ENCODE measurements at regions not wholly inside any gene's neighbourhood (a gene's known extent, or its start where the extent isn't known, plus 50 kb on each side); places are given as distances from the start of the nearest gene placed in this dataset.

- Histone ChIP-seq H3K36me3 (ENCODE audit: control insufficient read depth, insufficient read depth, low read length) (no peaks in the 10 kb centered on the region), H3K27me3 (ENCODE audit: control insufficient read depth, insufficient read depth, low read length) (no peaks in the 10 kb centered on the region), H3K27ac (ENCODE audit: low read length) (peak overlapping the region; percentile 96), H3K4me1 (ENCODE audit: control insufficient read depth, insufficient read depth, low read length) (peaks cover 49% of the 10 kb centered on the region), H3K4me3 (ENCODE audit: low read depth in 2 of 2, low read length in 2 of 2) (no peak overlapping the region), H3K9me3 (ENCODE audit: control insufficient read depth, insufficient read depth, low read depth, low read length) (no peaks in the 10 kb centered on the region)
- in situ Hi-C loops (cut with HindIII; ENCODE audit: low pct_unique_long_range_greater_than_20kb, low sequenced_read_pairs): no loop called here
- BruUV-seq (replicated peaks): no TSS peak
- ATAC-seq (no peak), DNase-seq (ENCODE audit: low read depth, low spot score) (no peak)
- no peak for TF ChIP-seq POLR2AphosphoS5 (IDR thresholded peaks at IDR 0.05; ENCODE audit: low read depth, low read length)
- no peak for TF ChIP-seq CTCF (IDR thresholded peaks at IDR 0.05)
- no peak for TF ChIP-seq TCF7L2 (IDR thresholded peaks at IDR 0.05; ENCODE audit: low read depth, low read length)
- TF ChIP-seq REST (IDR thresholded peaks at IDR 0.05; ENCODE audit: insufficient read depth in 1 of 2, low read depth in 2 of 2, low read length in 1 of 2): no peak
- no peak for TF ChIP-seq SIN3A (IDR thresholded peaks at IDR 0.05; ENCODE audit: borderline replicate concordance, insufficient read depth, low read depth, low read length)
- ChIA-PET CTCF (interaction anchor here (0.6 kb wide), 1 partner anchor 11 kb away, joined by 3 read pairs; no protein-coding TSS in a partner anchor), POLR2A (no interaction called here)
- intact Hi-C loops (cut with micrococcal nuclease; ENCODE audit: unreplicated experiment): loop anchor here (5.0 kb wide), 1 partner anchor 211 kb away; no protein-coding TSS in a partner anchor
Observed at GRCh38 chr10:21280971-21281572, 244.4 kb downstream of the SKIDA1 start.

- Histone ChIP-seq H3K4me1 (ENCODE audit: control insufficient read depth, insufficient read depth, low read length) (peaks cover 40% of the 10 kb centered on the region), H3K36me3 (ENCODE audit: control insufficient read depth, insufficient read depth, low read length) (no peaks in the 10 kb centered on the region), H3K9me3 (ENCODE audit: control insufficient read depth, insufficient read depth, low read depth, low read length) (no peaks in the 10 kb centered on the region), H3K27ac (ENCODE audit: low read length) (peak overlapping the region; percentile 96), H3K4me3 (ENCODE audit: low read depth in 2 of 2, low read length in 2 of 2) (no peak overlapping the region), H3K27me3 (ENCODE audit: control insufficient read depth, insufficient read depth, low read length) (no peaks in the 10 kb centered on the region)
- CTCF ChIA-PET: interaction anchor here (0.7 kb wide), 2 partner anchors 38 to 529 kb away, joined by 4 to 7 read pairs; no protein-coding TSS in a partner anchor
- intact Hi-C loops (cut with micrococcal nuclease; ENCODE audit: unreplicated experiment): loop anchor here (5.0 kb wide), 1 partner anchor 212 kb away; no protein-coding TSS in a partner anchor
- BruUV-seq (replicated peaks): no TSS peak
- no peak for DNase-seq (ENCODE audit: low read depth, low spot score)
- TF ChIP-seq POLR2AphosphoS5 (IDR thresholded peaks at IDR 0.05; ENCODE audit: low read depth, low read length) (no peak), REST (IDR thresholded peaks at IDR 0.05; ENCODE audit: insufficient read depth in 1 of 2, low read depth in 2 of 2, low read length in 1 of 2) (no peak), CTCF (IDR thresholded peaks at IDR 0.05) (no peak), SIN3A (IDR thresholded peaks at IDR 0.05; ENCODE audit: borderline replicate concordance, insufficient read depth, low read depth, low read length) (no peak), TCF7L2 (IDR thresholded peaks at IDR 0.05; ENCODE audit: low read depth, low read length) (no peak)
- POLR2A ChIA-PET: interaction anchor here (0.7 kb wide), 1 partner anchor 72 kb away, joined by 5 read pairs; no protein-coding TSS in a partner anchor
- ATAC-seq: no peak
- in situ Hi-C loops (cut with HindIII; ENCODE audit: low pct_unique_long_range_greater_than_20kb, low sequenced_read_pairs): no loop called here
Observed at GRCh38 chr10:21280037-21280436, 245.4 kb downstream of the SKIDA1 start.
